ENCODE measurements at regions not wholly inside any gene's neighbourhood (a gene's known extent, or its start where the extent isn't known, plus 50 kb on each side); places are given as distances from the start of the nearest gene placed in this dataset.

DNA sequence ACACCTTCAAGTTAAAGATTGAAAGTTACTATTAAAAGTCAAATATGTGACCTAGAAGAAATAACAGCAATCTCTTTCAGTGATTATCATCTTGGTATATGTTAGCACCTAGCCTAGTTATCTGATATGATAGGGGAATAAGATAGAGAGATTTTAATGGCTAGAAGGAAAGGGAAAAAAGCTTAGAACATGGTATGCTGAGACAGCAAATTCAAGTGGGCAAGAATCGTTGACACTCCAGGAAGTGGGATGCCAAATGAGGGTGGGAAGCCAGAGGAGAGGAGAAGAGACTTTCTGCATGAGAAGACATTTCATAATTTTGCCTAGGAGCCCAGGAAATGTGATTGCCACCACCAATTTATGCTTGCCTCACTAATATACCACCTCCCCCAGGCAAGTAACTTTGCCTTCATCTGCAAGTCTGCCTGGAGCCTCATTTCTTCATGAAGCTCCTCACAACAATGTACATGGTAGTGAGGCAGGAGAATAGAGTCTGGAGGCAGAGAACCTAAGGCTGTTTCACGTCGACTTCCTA lies 504.9 kb downstream of the TNS1 start:
- TF ChIP-seq EZH2 (IDR thresholded peaks at IDR 0.05) = no peak
- peak; percentile 17; the same call in 1 of the 2 replicates for TF ChIP-seq POLR2AphosphoS5 (IDR thresholded peaks at IDR 0.05; ENCODE audit: borderline replicate concordance, low read depth, low read length)
- TF ChIP-seq FOXP2 (optimal IDR thresholded peaks at IDR 0.05; ENCODE audit: control extremely low read depth, extremely low read length, insufficient read depth) = no peak

Data from SK-N-MC (cell line).